ENCODE measurements at regions not wholly inside any gene's neighbourhood (a gene's known extent, or its start where the extent isn't known, plus 50 kb on each side); places are given as distances from the start of the nearest gene placed in this dataset.

DNA sequence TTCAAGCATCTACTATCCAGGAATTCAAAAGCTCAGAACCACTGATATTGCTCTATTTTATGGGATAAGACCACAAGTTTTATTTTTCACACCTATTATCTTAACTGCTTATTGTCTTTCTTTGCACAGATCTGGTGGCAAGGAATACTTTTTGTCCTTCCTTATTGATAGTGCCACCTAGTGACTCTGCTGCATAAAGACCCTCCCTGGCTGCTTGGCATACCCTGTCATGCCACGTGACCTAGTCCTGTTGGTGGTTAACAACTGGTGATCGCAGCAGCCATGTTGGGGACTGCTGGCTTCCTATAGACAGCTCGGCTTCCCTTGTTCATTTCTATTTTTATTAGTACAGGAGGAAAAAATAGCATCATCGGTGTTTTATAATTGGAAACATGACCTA lies 236.3 kb downstream of the MEX3B start:
- Histone ChIP-seq H2BK120ac (ENCODE audit: low read depth, low read length, poor library complexity, severe bottlenecking) (no peak overlapping the region), H4K8ac (replicated peaks; ENCODE audit: insufficient read length, low read depth, low read length) (no peak overlapping the region), H3K23ac (ENCODE audit: insufficient read length, low read depth, low read length) (no peak overlapping the region), H3K14ac (ENCODE audit: insufficient read depth, low read length) (no peak overlapping the region), H4K5ac (ENCODE audit: insufficient read length, low read depth, low read length) (no peak overlapping the region), H3K4ac (ENCODE audit: low read depth, low read length) (no peak overlapping the region), H2BK5ac (ENCODE audit: insufficient read length, low read length) (no peak overlapping the region), H2BK15ac (ENCODE audit: low read depth, low read length) (no peak overlapping the region), H3K9me3 (ENCODE audit: control insufficient read depth, low read depth, low read length) (no peaks in the 10 kb centered on the region), H3T11ph (ENCODE audit: low read length) (no peak overlapping the region), H2AK5ac (ENCODE audit: insufficient read length, low read length) (no peak overlapping the region), H3K56ac (ENCODE audit: insufficient read length, low read depth, low read length) (no peak overlapping the region), H3K79me2 (ENCODE audit: insufficient read depth, low read length) (no peaks in the 10 kb centered on the region), H3K27ac (ENCODE audit: insufficient read length, low read depth, low read length) (no peak overlapping the region), H2AFZ (ENCODE audit: low read length) (no peak overlapping the region), H3K4me1 (ENCODE audit: insufficient read depth, low read length) (no peaks in the 10 kb centered on the region; the same call in 1 of the 2 replicates), H3K23me2 (ENCODE audit: insufficient read length, low read depth, low read length, poor library complexity, severe bottlenecking) (no peaks in the 10 kb centered on the region), H2BK20ac (ENCODE audit: low read depth, low read length, poor library complexity, severe bottlenecking) (no peak overlapping the region), H2BK12ac (ENCODE audit: insufficient read length, low read depth, low read length) (no peak overlapping the region), H3K4me2 (ENCODE audit: insufficient read depth, insufficient read length, low read length) (no peak overlapping the region), H3K9ac (ENCODE audit: extremely low read depth, insufficient read length, low read length) (no peak overlapping the region), H3K18ac (ENCODE audit: insufficient read length, low read depth, low read length) (no peak overlapping the region), H3K79me1 (ENCODE audit: insufficient read depth, low read depth, low read length, poor library complexity, severe bottlenecking) (no peaks in the 10 kb centered on the region), H4K20me1 (ENCODE audit: control insufficient read depth, insufficient read depth, insufficient read length) (no peaks in the 10 kb centered on the region), H3K27me3 (ENCODE audit: insufficient read depth, low read length) (no peaks in the 10 kb centered on the region), H4K91ac (ENCODE audit: insufficient read length, low read depth, low read length) (no peak overlapping the region)
- WGBS (ENCODE audit: extremely low coverage, insufficient read length, low lambda C conversion rate): no CpG with 5 or more reads among the region's 4 CpGs
- peak; percentile 67 for DNase-seq
- TF ChIP-seq, protein P1, sequence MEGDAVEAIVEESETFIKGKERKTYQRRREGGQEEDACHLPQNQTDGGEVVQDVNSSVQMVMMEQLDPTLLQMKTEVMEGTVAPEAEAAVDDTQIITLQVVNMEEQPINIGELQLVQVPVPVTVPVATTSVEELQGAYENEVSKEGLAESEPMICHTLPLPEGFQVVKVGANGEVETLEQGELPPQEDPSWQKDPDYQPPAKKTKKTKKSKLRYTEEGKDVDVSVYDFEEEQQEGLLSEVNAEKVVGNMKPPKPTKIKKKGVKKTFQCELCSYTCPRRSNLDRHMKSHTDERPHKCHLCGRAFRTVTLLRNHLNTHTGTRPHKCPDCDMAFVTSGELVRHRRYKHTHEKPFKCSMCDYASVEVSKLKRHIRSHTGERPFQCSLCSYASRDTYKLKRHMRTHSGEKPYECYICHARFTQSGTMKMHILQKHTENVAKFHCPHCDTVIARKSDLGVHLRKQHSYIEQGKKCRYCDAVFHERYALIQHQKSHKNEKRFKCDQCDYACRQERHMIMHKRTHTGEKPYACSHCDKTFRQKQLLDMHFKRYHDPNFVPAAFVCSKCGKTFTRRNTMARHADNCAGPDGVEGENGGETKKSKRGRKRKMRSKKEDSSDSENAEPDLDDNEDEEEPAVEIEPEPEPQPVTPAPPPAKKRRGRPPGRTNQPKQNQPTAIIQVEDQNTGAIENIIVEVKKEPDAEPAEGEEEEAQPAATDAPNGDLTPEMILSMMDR (conservative IDR thresholded peaks at IDR 0.05): peak; percentile 58
- no peak overlapping the region for H3K4me3 Mint-ChIP-seq
- no peaks in the 10 kb centered on the region; a peak in 1 of 5 replicates for H3K9me3 Mint-ChIP-seq
- peaks cover 0 to 2% (median 0%) of the 10 kb centered on the region in 3 experiments; a peak in 1 of 7 replicates for H3K36me3 Mint-ChIP-seq (ENCODE audit: insufficient read depth in 1 of 3, low read depth in 3 of 3)
- peaks cover 3 to 12% of the 10 kb centered on the region in 2 experiments for H3K4me1 Mint-ChIP-seq
- H3K27ac Mint-ChIP-seq: peak overlapping the region in 1 of 3 experiments; percentile 61; a peak in 3 of 7 replicates
- H3K27me3 Mint-ChIP-seq (ENCODE audit: low read depth): no peaks in the 10 kb centered on the region

Data from H9 (cell line).